Caco-2 (cell line): ENCODE measurements at regions not wholly inside any gene's neighbourhood (a gene's known extent, or its start where the extent isn't known, plus 50 kb on each side); places are given as distances from the start of the nearest gene placed in this dataset.

Source experiments
- BruUV-seq: library from RNA; stranded (reverse); fragments of 400-500 nt; replicated peaks from 2 replicates; lab custom pipeline; 2021; lab: Mats Ljungman, UMichigan
- CTCF ChIA-PET: fragments of 300-600 bp; sonication (Branson Sonifier 250); formaldehyde crosslinking; loops from one replicate; lab custom pipeline; 2022; ENCODE audit warnings: antibody characterized with exemption; lab: Charles Lee
- POLR2A ChIA-PET: fragments of 300-600 bp; sonication (Branson Sonifier 250); formaldehyde crosslinking; loops from one replicate; lab custom pipeline; 2022; ENCODE audit warnings: antibody characterized with exemption; lab: Charles Lee
- DNase-seq, 2 experiments: peaks; one replicate each; pipeline versions ENCODE4 v3.0.0 to v3.0.0-alpha.2; 2020 to 2022
- H3K27me3 ChIP-seq: replicated peaks from 2 replicates; pipeline ENCODE4 v1.6.0; 2011; ENCODE audit warnings: low read length; ENCODE audit not compliant: control insufficient read depth, insufficient read depth
- H3K36me3 ChIP-seq: 2 replicates; pipeline ENCODE4 v1.5.1; 2011; ENCODE audit warnings: low read length; ENCODE audit not compliant: control insufficient read depth, insufficient read depth
- H3K4me1 ChIP-seq: fragments of 250-450 bp; sonication (Bioruptor Pico); 2 replicates; pipeline ENCODE4 v1.5.1; 2020; ENCODE audit warnings: mild to moderate bottlenecking
- H3K4me3 ChIP-seq: 2 replicates; pipeline ENCODE4 v1.5.1; 2011; ENCODE audit warnings: low read depth, mild to moderate bottlenecking, control low read depth, low read length
- H3K9me3 ChIP-seq: fragments of 250-450 bp; sonication (Bioruptor Pico); 2 replicates; pipeline ENCODE4 v1.5.1; 2020; ENCODE audit warnings: mild to moderate bottlenecking, moderate library complexity
- H3K27ac Mint-ChIP-seq: one replicate; pipeline ENCODE4 v1.8.0; 2022; ENCODE audit warnings: mixed read lengths; ENCODE audit not compliant: unreplicated experiment
- H3K27me3 Mint-ChIP-seq: one replicate; pipeline ENCODE4 v1.8.0; 2022; ENCODE audit warnings: mixed read lengths; ENCODE audit not compliant: insufficient read depth, unreplicated experiment
- H3K36me3 Mint-ChIP-seq: one replicate; pipeline ENCODE4 v1.8.0; 2022; ENCODE audit warnings: mild to moderate bottlenecking, mixed read lengths; ENCODE audit not compliant: insufficient read depth, unreplicated experiment
- H3K4me1 Mint-ChIP-seq: one replicate; pipeline ENCODE4 v1.8.0; 2022; ENCODE audit warnings: low read depth, mixed read lengths; ENCODE audit not compliant: unreplicated experiment
- H3K4me3 Mint-ChIP-seq: one replicate; pipeline ENCODE4 v1.8.0; 2022; ENCODE audit warnings: mild to moderate bottlenecking, moderate library complexity, mixed read lengths; ENCODE audit not compliant: unreplicated experiment
- H3K9me3 Mint-ChIP-seq: one replicate; pipeline ENCODE4 v1.8.0; 2022; ENCODE audit warnings: mixed read lengths; ENCODE audit not compliant: unreplicated experiment
- CTCF ChIP-seq, 2 experiments: fragments of 200-600 bp in 1 of 2; IDR thresholded peaks; 1 replicate in 1 of 2; 2 replicates in 1 of 2; pipeline versions ENCODE4 v1.5.1 to v1.8.0; 2011 to 2022; ENCODE audit warnings: antibody characterized with exemption in 1 of 2, control low read depth in 1 of 2, inconsistent platforms in 1 of 2, low read depth in 1 of 2, low read length in 1 of 2, mild to moderate bottlenecking in 1 of 2, moderate library complexity in 1 of 2; ENCODE audit not compliant: insufficient read depth in 1 of 2, severe bottlenecking in 1 of 2, unreplicated experiment in 1 of 2
- intact Hi-C: fragments of 100-400 bp; cut with micrococcal nuclease; formaldehyde crosslinking; loops from one replicate; pipeline ENCODE4 v1.10.0; 2022; ENCODE audit not compliant: unreplicated experiment

GRCh38 chr5:38051711-38052511 lies 206.4 kb upstream of the EGFLAM start:
- no peak for DNase-seq
- ChIA-PET CTCF (no interaction called here), POLR2A (no interaction called here)
- H3K4me3 ChIP-seq: no peak overlapping the region
- TF ChIP-seq CTCF (IDR thresholded peaks at IDR 0.05; ENCODE audit: insufficient read depth in 1 of 2, low read depth in 1 of 2, low read length in 1 of 2, severe bottlenecking in 1 of 2, unreplicated experiment in 1 of 2): no peak
- Mint-ChIP-seq H3K36me3 (no peaks in the 10 kb centered on the region), H3K27me3 (no peaks in the 10 kb centered on the region), H3K27ac (no peak overlapping the region), H3K4me1 (no peaks in the 10 kb centered on the region), H3K9me3 (no peaks in the 10 kb centered on the region), H3K4me3 (no peak overlapping the region)
- H3K27me3 ChIP-seq: no peaks in the 10 kb centered on the region
- BruUV-seq: no TSS peak
- H3K9me3 ChIP-seq: no peaks in the 10 kb centered on the region
- H3K4me1 ChIP-seq: no peaks in the 10 kb centered on the region
- no peaks in the 10 kb centered on the region for H3K36me3 ChIP-seq
- intact Hi-C loops: no loop called here

GRCh38 chr5:38048400-38048799 lies 208.6 kb upstream of the GDNF start:
- BruUV-seq: no TSS peak
- TF ChIP-seq CTCF (IDR thresholded peaks at IDR 0.05; ENCODE audit: insufficient read depth in 1 of 2, low read depth in 1 of 2, low read length in 1 of 2, severe bottlenecking in 1 of 2, unreplicated experiment in 1 of 2): no peak
- intact Hi-C loops: no loop called here
- no peaks in the 10 kb centered on the region for H3K9me3 Mint-ChIP-seq
- DNase-seq: no peak
- ChIA-PET POLR2A (no interaction called here), CTCF (no interaction called here)
- H3K4me3 Mint-ChIP-seq: no peak overlapping the region
- no peaks in the 10 kb centered on the region for H3K9me3 ChIP-seq
- no peaks in the 10 kb centered on the region for H3K36me3 ChIP-seq
- no peaks in the 10 kb centered on the region for H3K27me3 ChIP-seq
- no peak overlapping the region for H3K27ac Mint-ChIP-seq
- no peaks in the 10 kb centered on the region for H3K4me1 Mint-ChIP-seq
- H3K4me3 ChIP-seq: no peak overlapping the region
- H3K36me3 Mint-ChIP-seq: no peaks in the 10 kb centered on the region
- peaks cover 7% of the 10 kb centered on the region for H3K27me3 Mint-ChIP-seq
- no peaks in the 10 kb centered on the region for H3K4me1 ChIP-seq

- no peak overlapping the region for H3K27ac Mint-ChIP-seq
- CTCF ChIA-PET: no interaction called here
- no TSS peak for BruUV-seq
These were observed 206.3 kb upstream of the GDNF start for GRCh38 chr5:38046103-38046502.

More at GRCh38 chr5:38046103-38046502, 206.3 kb upstream of the GDNF start:
- no peaks in the 10 kb centered on the region for H3K9me3 Mint-ChIP-seq
- H3K27me3 ChIP-seq: no peaks in the 10 kb centered on the region
- no peaks in the 10 kb centered on the region for H3K36me3 ChIP-seq
- H3K4me3 ChIP-seq: no peak overlapping the region
- intact Hi-C loops: no loop called here
- peaks cover 18% of the 10 kb centered on the region for H3K27me3 Mint-ChIP-seq
- no peaks in the 10 kb centered on the region for H3K9me3 ChIP-seq
- no peaks in the 10 kb centered on the region for H3K4me1 Mint-ChIP-seq
- POLR2A ChIA-PET: no interaction called here
- no peak for DNase-seq
- no peak overlapping the region for H3K4me3 Mint-ChIP-seq
- H3K36me3 Mint-ChIP-seq: no peaks in the 10 kb centered on the region
- no peak for TF ChIP-seq CTCF (IDR thresholded peaks at IDR 0.05; ENCODE audit: insufficient read depth in 1 of 2, low read depth in 1 of 2, low read length in 1 of 2, severe bottlenecking in 1 of 2, unreplicated experiment in 1 of 2)
- H3K4me1 ChIP-seq: no peaks in the 10 kb centered on the region
